ENCODE measurements at regions not wholly inside any gene's neighbourhood (a gene's known extent, or its start where the extent isn't known, plus 50 kb on each side); places are given as distances from the start of the nearest gene placed in this dataset.

DNA sequence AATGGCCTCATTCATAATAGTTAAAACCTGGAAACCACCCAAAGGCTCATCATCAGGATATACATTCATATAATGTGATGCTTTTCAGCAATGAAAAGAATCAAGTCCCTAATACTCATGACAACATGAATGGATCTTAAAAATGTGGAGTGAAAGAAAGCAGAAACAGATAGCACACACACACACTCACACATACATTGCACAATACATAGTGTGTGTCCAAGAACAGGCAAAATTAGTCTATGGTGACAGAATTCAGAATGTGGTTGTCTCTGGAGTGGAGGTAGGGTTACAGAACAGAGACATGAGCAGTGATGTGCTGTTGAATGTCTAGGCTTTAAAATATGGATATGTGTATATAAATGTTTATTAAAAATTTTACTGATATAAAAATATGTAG, 419.9 kb upstream of the PCDH15 start:
- no peak for TF ChIP-seq POLR2A (IDR thresholded peaks at IDR 0.05)
- TF ChIP-seq, protein P1, sequence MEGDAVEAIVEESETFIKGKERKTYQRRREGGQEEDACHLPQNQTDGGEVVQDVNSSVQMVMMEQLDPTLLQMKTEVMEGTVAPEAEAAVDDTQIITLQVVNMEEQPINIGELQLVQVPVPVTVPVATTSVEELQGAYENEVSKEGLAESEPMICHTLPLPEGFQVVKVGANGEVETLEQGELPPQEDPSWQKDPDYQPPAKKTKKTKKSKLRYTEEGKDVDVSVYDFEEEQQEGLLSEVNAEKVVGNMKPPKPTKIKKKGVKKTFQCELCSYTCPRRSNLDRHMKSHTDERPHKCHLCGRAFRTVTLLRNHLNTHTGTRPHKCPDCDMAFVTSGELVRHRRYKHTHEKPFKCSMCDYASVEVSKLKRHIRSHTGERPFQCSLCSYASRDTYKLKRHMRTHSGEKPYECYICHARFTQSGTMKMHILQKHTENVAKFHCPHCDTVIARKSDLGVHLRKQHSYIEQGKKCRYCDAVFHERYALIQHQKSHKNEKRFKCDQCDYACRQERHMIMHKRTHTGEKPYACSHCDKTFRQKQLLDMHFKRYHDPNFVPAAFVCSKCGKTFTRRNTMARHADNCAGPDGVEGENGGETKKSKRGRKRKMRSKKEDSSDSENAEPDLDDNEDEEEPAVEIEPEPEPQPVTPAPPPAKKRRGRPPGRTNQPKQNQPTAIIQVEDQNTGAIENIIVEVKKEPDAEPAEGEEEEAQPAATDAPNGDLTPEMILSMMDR (IDR thresholded peaks at IDR 0.05), result no peak

Measured in esophagus squamous epithelium (tissue), 4 donors.